ENCODE measurements at regions not wholly inside any gene's neighbourhood (a gene's known extent, or its start where the extent isn't known, plus 50 kb on each side); places are given as distances from the start of the nearest gene placed in this dataset.

GRCh38 chr3:64983583-64984359 lies 296.0 kb upstream of the ADAMTS9 start (continued):
- TF ChIP-seq ARID4B (CRISPR knock-in tag; IDR thresholded peaks at IDR 0.05; ENCODE audit: borderline replicate concordance) = no peak
- no peak for TF ChIP-seq CBFB (CRISPR knock-in tag; IDR thresholded peaks at IDR 0.05; ENCODE audit: low read depth)

GRCh38 chr3:64977308-64978100 lies 289.7 kb upstream of the ADAMTS9 start:
- ATAC-seq (peak; percentile 32; the same call in 1 of the 2 replicates), DNase-seq (ENCODE audit: low spot score) (no peak)
- H3K9me3 Mint-ChIP-seq = no peaks in the 10 kb centered on the region
- ChIA-PET POLR2A (no interaction called here), CTCF (no interaction called here)
- no peaks in the 10 kb centered on the region for H3K27me3 Mint-ChIP-seq (ENCODE audit: low read depth)
- TF ChIP-seq ZNF232 (CRISPR knock-in tag; IDR thresholded peaks at IDR 0.05) (no peak), HMGA2 (CRISPR knock-in tag; IDR thresholded peaks at IDR 0.05) (no peak), E2F4 (CRISPR knock-in tag; IDR thresholded peaks at IDR 0.05; ENCODE audit: borderline replicate concordance, low read depth) (no peak), ZNF512 (CRISPR knock-in tag; IDR thresholded peaks at IDR 0.05; ENCODE audit: borderline replicate concordance) (no peak), ZSCAN18 (CRISPR knock-in tag; IDR thresholded peaks at IDR 0.05) (no peak), TCF7 (CRISPR knock-in tag; IDR thresholded peaks at IDR 0.05; ENCODE audit: low read depth) (no peak), HMGXB4 (CRISPR knock-in tag; IDR thresholded peaks at IDR 0.05) (no peak), MXD4 (CRISPR knock-in tag; IDR thresholded peaks at IDR 0.05; ENCODE audit: borderline replicate concordance) (no peak), ZNF416 (CRISPR knock-in tag; IDR thresholded peaks at IDR 0.05) (no peak), IRF2 (CRISPR knock-in tag; IDR thresholded peaks at IDR 0.05; ENCODE audit: borderline replicate concordance, low read depth) (no peak), ZNF671 (CRISPR knock-in tag; IDR thresholded peaks at IDR 0.05) (no peak), ZNF219 (CRISPR knock-in tag; IDR thresholded peaks at IDR 0.05; ENCODE audit: borderline replicate concordance) (no peak), TP53 (CRISPR knock-in tag; IDR thresholded peaks at IDR 0.05) (no peak), ZNF138 (CRISPR knock-in tag; conservative IDR thresholded peaks at IDR 0.05) (no peak), FOXP1 (CRISPR knock-in tag; IDR thresholded peaks at IDR 0.05; ENCODE audit: borderline replicate concordance) (no peak)
- no peak overlapping the region for H3K27ac Mint-ChIP-seq
- no peak overlapping the region for H3K4me3 Mint-ChIP-seq
- peaks cover 12% of the 10 kb centered on the region for H3K4me1 Mint-ChIP-seq
- H3K36me3 Mint-ChIP-seq = no peaks in the 10 kb centered on the region

Measured in WTC11 (cell line).